ENCODE measurements at regions not wholly inside any gene's neighbourhood (a gene's known extent, or its start where the extent isn't known, plus 50 kb on each side); places are given as distances from the start of the nearest gene placed in this dataset.

GRCh38 chr4:54898656-54899340, 226.6 kb downstream of the KDR start:
- TF ChIP-seq, protein P1, sequence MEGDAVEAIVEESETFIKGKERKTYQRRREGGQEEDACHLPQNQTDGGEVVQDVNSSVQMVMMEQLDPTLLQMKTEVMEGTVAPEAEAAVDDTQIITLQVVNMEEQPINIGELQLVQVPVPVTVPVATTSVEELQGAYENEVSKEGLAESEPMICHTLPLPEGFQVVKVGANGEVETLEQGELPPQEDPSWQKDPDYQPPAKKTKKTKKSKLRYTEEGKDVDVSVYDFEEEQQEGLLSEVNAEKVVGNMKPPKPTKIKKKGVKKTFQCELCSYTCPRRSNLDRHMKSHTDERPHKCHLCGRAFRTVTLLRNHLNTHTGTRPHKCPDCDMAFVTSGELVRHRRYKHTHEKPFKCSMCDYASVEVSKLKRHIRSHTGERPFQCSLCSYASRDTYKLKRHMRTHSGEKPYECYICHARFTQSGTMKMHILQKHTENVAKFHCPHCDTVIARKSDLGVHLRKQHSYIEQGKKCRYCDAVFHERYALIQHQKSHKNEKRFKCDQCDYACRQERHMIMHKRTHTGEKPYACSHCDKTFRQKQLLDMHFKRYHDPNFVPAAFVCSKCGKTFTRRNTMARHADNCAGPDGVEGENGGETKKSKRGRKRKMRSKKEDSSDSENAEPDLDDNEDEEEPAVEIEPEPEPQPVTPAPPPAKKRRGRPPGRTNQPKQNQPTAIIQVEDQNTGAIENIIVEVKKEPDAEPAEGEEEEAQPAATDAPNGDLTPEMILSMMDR (conservative IDR thresholded peaks at IDR 0.05; ENCODE audit: low read depth, low read length), result no peak
- no peak for TF ChIP-seq EZH2phosphoT487 (IDR thresholded peaks at IDR 0.05; ENCODE audit: borderline replicate concordance, low read length)
- TF ChIP-seq EZH2 (IDR thresholded peaks at IDR 0.05; ENCODE audit: low read length, unreplicated experiment), result no peak

All from PC-3 (cell line).